HG03060 (cell line): ENCODE measurements at regions not wholly inside any gene's neighbourhood (a gene's known extent, or its start where the extent isn't known, plus 50 kb on each side); places are given as distances from the start of the nearest gene placed in this dataset.
"Not testable (repeated sequence)": the region's sequence is repeated elsewhere in the genome, so short reads cannot be mapped to it uniquely, and the experiment has no call there.

Experiments
- ATAC-seq: cut with Tn5 transposase; IDR thresholded peaks from one replicate; pipeline ENCODE4 v1.9.1; 2021; ENCODE audit warnings: low read depth, moderate number of reproducible peaks; ENCODE audit not compliant: unreplicated experiment

DNA sequence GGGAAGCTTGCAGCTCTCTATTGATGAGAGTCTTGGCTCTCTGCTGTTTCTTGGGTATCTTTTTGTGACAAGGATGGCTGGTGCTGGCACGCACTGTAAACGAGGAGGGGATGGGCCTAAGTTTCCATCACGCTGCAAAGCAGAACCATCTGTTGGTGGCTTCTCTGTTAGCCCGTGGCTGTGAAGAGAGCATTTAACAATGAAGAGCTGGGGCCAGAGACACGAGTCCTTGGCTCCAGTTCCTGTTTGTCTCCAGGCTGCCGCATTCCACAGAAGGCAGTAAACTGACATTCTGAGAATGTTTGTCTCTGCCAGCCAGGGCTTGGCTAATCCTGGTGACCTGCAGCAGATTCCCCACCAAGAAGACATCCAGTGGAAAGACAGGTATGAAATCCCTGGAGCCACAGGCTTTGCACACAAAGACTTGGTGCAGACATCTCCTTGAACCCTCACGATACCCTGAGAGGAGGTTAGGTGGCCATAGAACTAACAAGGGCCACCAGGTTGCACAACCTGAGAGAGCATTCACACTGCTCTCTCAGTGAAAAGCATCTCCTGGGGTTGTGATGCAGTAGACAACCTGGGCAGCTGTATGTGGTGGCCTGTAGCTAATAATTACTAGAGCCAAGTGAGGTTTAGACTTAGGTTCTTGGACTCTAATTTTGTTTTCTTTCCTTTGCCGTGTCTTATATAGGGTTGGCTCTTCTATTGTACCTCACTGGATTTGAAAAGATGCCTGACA lies 130.9 kb downstream of the ASB7 start:
- ATAC-seq = no peak

DNA sequence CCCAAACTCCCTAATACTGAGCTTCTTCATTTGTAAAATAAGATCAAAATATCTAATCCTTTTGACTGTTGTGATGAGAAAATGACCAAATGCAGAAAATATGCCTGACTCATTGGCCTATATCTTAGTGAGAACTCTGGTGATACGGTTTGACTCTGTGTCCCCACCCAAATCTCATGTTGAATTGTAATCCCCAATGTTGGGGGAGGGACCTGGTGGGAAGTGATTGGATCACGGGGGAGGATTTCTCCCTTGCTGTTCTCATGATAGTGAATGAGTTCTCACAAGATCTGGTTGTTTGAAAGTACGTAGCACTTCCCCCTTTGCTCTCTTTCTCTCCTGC lies 131.4 kb downstream of the ASB7 start:
- ATAC-seq = not testable (repeated sequence)

DNA sequence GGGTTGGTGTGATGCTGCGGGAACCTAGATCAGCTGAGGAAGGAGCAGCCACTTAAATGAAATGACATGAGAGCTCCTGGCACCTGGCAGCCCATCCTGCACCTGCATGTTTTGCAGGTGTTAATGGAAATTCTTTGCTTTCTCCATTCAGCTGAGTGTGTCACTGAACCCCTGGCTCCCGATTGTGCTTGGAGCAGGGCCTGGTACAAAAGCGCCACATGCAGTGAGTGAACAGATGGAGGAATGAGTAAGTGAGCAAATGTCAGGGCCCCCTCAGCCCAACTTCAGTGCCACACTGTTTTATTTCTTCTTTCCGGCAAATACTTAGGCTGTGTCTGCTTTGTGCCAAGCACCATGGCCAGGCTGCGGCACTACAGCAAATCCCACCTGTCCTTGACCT lies 132.2 kb downstream of the ASB7 start:
- no peak for ATAC-seq

DNA sequence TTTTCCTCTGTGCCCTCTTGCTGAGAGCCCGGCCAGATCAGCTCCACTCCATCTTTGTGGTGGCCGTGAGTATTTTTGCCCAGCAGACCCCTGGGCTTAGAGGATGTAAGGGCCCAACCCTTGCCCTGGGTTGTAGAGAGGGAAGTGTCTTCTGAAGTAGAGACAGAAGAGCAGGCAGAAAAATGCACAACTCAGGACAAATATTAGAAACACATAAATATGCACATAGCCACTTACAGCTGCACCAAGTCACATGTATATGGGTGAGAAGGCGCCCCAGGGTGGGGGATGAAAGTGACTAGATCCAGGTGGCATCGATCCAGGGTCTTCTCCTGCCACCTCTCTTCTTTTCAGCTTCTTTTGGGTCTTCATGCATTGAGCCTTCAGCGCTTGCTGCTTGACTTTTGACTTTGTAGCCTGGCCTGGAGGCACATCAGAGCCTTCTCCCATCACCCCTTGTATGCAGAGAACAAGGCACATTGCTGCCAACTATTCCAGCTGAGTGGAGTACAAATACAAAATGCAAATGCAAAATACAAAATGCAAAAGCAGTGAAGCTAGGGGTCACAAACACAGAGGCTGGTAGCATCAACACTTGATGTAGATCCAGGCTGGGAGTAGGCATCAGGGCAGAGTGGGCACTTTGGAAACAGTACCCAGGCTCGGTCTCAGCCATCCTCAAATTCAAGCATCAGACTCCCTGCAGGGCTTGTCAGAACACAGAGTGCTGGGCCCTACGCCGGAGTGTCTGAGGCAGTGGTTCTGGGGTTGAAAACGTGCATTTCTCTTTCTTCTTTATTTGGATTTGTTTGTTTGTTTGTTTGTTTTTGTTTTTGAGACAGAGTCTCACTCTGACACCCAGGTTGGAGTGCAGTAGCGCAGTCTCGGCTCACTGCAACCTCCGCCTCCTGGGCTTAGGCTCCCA lies 133.0 kb downstream of the ASB7 start:
- ATAC-seq = no peak

DNA sequence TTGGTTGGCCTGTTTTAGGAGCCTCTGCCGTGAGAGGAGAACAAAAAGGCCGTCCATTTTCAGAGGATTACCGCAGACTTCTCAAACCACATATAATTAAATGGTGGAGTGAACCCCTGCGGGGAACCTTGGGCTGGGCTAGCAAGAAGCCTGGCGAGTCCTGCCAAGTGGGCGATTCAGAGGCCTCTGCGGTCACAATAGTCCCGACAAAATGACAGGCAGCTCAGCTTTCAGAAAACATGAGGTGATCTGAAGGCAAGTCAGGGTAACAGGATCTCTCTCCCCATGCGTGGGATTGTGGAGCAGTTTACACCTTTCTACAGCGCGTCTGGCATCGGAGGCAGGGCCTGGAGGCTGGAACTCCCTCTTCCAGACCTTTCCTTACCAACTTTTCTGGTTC lies 134.8 kb downstream of the ASB7 start:
- ATAC-seq = no peak

DNA sequence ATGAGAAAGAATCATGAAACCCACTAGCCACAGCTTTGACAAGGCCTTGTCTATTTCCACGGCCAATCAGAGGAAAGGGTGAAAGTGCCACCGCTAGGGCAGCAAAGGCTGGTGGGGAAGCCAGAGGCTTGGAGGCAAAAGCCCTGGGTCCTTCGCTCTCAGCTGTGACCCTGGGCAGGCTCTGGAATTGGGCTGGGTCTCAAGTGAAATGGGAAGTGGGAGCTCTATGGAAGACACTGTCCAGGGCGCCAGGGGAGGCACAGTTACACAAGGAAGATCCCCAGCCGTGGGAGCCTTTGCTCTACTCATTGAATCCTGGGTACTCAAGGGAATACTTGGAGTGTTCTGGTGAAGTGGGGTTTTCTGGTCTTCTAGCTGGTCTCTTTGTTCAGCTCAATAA lies 136.2 kb downstream of the ASB7 start:
- ATAC-seq = no peak

DNA sequence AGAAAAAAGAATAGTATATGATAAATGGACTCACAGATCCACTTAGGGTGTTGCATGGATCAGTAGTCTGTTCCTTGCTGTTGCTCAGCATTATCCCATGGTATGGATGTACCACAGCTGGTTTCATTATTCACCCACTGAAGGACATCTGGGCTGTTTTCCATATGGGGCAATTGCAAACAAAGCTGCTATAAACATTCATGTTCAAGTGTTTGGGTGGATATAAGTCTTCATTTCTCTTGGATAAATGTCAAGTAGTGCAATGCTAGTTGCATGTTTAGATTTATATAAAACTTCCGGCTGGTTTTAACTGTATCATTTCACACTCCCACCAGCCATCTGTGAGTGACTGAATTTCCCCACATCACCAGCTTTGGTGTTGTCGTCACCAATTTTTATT lies 137.7 kb downstream of the ASB7 start:
- ATAC-seq = no peak

DNA sequence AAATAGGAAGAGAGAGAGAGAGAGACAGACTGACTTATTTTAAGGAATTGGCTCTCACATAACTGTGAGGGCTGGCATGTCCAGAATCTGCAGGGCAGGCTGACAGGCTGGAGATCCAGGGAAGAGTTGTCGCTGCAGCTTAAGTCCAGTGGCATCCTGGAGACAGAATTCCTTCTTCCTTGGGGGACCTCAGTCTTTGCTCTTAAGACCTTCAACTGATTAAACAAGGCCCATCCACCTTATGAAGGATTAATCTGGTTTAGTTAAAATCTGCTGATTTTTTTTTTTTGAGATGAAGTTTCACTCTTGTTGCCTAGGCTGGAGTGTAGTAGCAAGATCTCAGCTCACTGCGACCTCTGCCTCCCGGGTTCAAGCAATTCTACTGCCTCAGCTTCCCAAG lies 128.0 kb upstream of the ALDH1A3 start:
- ATAC-seq = no peak

DNA sequence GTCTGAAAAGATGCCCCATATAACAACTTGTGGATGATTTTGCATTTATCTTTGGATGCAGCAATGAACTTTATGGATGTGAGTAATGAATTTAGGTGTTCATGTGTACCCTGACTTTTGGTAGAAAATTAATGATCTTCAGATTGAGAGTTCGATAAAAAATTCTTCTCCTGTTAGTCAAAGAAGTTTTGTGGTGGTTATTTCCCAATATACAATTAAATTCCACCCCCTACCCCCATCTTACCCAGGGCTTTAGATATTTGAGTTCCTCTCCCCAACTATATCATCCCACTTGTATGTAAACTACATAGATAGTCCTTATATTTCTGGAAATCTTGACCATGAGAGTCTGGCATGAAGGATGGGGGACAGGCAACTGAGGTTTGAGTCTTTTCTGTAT lies 126.1 kb upstream of the ALDH1A3 start:
- no peak for ATAC-seq

DNA sequence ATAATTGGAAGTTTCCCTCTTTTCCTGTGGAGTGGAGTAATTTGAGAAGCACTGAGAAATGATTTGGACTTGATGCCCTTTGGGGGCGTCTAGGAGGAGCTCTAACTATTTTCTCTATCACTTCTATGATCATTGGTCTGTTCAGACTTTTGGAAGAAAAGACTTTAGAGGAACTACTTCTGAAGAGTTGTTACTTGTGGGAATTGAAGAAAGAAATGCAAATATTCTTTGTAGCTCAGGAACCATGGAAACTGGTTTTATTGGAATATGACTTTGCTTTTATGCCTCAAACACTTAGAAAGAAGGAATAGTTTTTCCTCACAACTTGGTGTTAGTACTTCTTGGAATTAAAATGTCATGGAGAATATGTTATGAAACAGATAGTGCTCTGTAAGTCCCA lies 122.0 kb upstream of the ALDH1A3 start:
- no peak for ATAC-seq

DNA sequence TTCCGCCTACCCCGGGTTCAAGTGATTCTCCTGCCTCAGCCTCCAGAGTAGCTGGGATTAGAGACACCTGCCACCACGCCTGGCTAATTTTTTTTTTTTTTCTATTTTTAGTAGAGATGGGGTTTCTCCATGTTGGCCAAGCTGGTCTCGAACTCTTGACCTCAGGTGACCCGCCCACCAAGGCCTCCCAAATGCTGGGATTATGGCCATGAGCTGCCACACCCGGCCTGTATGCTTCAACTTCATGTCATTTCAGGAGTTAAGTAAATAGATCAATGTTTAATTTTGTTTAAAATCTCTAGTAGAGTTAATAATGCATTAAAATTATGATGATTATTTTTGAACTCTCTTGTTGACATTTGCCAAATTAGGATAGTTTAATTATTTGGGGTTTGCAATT lies 121.1 kb upstream of the ALDH1A3 start:
- no peak for ATAC-seq

DNA sequence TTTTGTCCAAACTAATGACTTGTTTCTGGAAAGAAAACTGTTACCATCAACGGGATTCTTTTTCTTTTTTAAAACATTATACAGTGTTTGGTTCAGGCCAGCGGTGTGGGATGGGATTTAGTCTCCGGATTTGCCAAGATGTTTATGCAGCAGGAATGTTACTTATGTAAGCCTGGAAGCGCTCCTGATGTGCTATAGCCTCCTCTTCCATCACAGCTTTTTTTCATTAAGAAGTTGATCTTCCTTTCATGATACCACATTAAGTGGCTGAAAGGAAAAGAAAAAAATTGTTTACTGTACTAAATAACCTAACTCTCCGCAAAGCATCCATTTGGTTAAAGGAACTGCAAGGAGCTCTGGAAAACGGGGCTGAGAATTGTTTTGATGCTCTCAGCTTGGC lies 120.5 kb upstream of the ALDH1A3 start:
- no peak for ATAC-seq

DNA sequence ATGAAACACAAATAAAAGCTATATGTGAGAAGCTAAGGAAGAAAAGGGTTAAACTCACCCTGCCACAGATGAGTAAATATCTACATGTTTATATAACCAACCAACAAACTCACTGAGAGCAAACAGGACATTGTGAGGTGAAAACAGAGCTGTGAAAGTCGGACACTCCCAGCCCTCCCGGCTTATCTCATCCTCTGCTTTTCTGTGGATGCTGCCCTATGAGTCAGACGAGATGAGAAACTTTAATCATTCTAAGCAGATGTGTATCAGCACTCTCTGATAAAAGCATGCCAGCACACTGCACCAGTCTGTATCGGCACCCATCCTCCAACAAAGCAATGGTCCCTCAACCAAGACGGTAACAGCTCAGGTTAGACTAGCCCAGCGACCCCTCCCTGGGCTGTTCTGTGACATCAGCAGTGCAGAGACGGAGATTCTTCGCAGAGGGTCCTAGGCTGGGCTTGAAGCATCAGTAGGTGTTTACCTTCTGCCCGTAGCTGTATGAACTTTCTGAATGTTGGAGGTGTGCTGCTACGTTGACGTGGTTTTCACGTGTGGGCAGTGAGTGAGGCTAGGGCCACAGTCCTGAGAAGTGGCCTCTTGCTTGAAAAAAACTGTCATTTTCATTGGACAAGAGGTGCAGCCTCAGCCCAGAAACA lies 119.8 kb upstream of the ALDH1A3 start:
- no peak for ATAC-seq

DNA sequence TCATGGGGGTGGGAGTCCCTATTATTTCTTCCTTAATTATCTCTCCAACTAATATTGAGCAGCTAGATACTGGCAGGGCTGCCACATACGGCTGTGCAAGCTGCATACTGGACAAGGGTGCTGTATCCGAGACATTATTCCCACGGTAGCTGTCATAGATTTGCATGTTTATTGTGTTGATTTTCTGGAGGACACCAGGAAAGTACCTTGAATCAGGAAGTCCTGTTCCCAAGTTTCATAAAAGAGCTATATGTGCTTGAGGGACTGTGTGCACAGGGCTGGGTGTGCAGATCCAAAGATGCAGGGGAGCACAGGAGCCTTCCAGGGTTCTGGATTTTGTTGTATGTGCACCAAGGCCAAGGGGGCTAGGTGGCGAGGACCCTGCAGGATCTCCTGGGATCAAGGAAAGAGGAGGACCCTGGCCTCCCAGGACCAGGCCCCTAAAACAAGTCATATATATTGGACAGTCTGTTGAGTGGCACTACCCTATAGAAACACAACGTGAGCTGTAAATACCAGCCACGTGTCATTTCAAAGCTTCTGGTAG lies 119.2 kb upstream of the ALDH1A3 start:
- ATAC-seq = no peak

DNA sequence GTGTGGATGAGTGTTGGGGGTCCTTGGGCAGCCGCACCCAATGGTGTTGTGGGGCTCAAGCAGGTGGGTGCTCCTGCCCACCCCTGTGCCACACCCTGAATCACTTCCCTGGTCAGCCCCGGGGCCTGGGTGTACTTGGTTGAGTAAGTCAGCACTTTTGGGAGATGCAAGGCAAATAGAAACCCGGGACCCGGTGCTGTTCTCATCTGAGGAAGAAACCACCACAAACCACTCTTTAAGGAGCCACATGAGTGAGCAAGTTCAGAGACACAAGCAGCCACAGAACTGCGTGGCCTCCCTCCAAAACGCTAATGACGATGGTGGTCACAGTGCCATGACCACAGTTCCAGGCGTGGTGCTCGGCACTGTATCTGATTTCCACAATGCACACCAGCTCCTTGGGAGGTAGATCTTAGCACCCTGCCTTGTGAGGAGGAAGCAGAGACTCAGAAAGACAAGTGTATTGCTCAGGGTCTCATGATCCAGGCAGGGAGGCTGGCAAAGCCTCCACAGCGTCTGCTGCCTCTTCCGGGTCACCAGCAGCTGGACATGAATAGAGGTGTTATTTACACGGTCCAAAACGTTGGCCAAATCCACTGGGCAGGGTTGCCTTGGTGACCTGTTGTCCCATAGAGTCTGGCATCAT lies 118.2 kb upstream of the ALDH1A3 start:
- no peak for ATAC-seq

DNA sequence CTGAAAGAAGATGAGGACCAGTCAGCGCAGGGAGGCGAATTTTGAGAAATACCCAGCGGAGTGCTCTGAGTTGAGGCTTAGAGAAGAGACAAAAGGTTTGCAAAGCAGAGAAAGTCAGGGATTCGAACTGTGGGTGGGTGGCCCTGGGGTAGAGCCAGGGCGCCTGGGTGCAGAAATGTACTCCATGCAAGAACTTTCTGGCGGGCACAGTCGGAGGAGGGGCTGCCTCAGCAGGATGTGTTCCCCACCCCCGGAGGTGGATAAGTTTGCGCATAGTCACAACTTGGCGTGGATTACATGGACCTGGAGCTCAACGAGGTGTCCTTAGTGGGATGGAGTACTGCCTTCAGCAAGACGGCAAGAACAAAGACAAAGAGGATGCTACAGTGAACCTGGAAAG lies 117.3 kb upstream of the ALDH1A3 start:
- no peak for ATAC-seq

DNA sequence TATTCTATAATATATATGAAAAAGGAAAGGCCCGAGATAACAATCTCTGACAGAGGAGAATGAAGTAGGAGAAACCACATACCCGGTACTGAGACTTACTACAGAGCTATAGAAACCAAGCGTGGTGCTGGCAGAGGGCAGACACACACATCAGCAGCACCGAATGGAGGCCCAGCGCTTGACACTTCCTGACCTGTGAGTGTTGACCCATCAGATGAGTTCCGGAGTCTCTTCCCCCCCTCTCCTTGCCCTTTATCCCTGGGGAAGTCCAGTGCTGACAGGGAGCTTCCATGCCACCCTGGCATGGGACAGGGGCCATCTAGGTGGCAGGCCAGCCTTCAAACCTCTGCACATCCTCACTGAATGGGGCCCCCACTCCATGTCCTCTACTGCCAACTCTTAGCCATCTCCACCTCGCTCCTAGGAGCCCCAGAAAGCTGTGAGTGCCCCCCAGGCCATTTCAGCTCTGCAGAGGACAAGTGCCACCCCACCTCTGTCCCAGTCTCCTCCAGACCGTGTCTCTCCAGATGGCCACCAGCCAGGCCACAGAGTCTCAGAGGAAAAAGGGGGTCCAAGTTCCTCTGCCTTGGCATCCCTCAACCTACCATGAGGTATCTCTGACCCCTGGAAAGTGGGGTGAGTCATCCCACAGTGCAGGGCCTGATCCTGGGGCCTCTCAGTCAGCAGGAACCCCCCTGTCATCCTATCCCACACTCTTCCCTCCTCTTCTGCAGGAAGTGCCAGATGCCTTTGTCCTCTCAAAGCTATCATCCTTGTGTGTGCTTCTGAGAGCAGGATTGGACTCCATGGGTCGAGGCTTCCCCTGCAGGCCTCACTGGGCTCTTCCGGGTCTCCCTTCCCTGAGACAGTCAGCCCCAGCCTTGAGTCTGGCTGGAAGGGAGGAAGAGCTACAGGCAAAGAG lies 116.5 kb upstream of the ALDH1A3 start:
- no peak for ATAC-seq

DNA sequence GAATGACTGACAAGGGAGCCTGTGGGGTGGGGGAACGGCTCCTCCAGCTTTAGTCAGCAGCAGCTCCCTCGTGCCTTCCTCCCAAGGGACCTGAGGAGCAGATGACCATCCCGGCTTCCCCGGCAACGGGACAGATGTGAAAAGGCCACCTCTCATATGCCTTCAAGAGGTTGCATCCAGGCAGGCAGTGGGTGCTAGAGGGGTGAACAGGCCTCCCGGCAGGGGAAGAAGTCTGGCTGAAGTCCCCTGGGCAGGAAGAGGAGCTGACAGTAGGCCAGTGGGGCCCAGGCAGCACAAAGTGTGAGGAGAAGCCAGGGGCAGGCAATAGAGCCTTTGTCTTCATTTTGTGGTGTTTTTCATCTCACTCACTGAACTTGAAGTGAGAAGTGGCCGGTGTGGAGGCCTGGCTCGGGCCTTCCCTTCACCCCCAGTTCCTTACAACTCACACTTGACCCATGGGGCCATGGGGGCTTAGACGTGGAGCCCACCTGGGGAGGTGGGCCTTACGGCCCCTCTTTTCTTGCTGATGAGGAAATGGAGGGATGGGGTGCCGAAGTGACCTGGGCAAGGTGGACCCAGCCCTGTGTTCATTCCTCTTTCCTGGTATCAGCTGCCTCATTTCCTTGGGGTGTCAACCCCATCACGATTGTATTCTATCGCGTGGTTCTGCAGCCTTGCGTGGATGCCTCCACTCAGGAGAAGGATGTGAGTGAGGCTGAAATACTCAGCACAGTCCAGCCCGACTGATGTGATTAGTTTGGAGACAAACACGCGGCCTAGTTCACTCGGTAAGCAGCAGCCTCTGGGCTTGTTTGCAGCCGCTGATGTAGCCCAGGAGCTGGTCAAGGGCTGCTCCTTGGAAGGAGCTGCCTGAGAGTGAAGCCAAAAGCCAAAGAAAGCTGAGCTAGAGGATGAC lies 115.5 kb upstream of the ALDH1A3 start:
- no peak for ATAC-seq
